Ovary (tissue), 3 donors: ENCODE measurements at regions not wholly inside any gene's neighbourhood (a gene's known extent, or its start where the extent isn't known, plus 50 kb on each side); places are given as distances from the start of the nearest gene placed in this dataset.

Experiments used
- EP300 ChIP-seq: sonication (generic); formaldehyde crosslinking; IDR thresholded peaks from one replicate; pipeline ENCODE4 v1.6.1; 2017; ENCODE audit warnings: antibody characterized with exemption
- POLR2A ChIP-seq: fragments of 450-650 bp; IDR thresholded peaks from one replicate; pipeline ENCODE4 v1.6.1; 2017; ENCODE audit warnings: antibody characterized with exemption, mild to moderate bottlenecking, moderate library complexity
- TF ChIP-seq, protein P1 (sequence below), 3 donors: fragments of 450-650 bp in 2 of 3; fragments of 200-600 bp in 1 of 3; IDR thresholded peaks; one replicate each; pipeline versions ENCODE4 v1.5.1 to v1.8.0; 2016 to 2022; ENCODE audit warnings: antibody characterized with exemption in 3 of 3, mild to moderate bottlenecking in 1 of 3
- donor health status: DM: no; HTN: no; CAD: no.

DNA sequence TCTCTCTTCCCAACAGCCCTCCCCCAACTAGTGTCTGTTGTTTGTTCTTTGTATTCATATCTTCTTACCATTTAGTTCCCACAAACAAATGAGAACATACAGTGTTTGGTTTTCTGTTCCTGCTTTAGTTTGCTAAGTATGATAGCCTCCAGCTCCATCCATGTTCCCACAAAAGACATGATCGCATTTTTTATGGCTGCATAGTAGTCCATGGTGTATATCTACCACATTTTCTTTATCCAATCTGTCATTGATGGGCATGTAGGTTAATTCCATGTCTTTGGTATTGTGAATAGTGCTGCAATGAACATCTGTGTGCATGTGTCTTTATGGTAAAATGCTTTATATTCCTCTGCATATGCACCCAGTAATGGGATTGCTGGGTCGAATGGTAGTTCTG, 283.9 kb upstream of the FGF13 start:
- TF ChIP-seq, protein P1, sequence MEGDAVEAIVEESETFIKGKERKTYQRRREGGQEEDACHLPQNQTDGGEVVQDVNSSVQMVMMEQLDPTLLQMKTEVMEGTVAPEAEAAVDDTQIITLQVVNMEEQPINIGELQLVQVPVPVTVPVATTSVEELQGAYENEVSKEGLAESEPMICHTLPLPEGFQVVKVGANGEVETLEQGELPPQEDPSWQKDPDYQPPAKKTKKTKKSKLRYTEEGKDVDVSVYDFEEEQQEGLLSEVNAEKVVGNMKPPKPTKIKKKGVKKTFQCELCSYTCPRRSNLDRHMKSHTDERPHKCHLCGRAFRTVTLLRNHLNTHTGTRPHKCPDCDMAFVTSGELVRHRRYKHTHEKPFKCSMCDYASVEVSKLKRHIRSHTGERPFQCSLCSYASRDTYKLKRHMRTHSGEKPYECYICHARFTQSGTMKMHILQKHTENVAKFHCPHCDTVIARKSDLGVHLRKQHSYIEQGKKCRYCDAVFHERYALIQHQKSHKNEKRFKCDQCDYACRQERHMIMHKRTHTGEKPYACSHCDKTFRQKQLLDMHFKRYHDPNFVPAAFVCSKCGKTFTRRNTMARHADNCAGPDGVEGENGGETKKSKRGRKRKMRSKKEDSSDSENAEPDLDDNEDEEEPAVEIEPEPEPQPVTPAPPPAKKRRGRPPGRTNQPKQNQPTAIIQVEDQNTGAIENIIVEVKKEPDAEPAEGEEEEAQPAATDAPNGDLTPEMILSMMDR (IDR thresholded peaks at IDR 0.05), result no peak
- TF ChIP-seq EP300 (no peak), POLR2A (no peak)
